ENCODE measurements at regions not wholly inside any gene's neighbourhood (a gene's known extent, or its start where the extent isn't known, plus 50 kb on each side); places are given as distances from the start of the nearest gene placed in this dataset.

DNA sequence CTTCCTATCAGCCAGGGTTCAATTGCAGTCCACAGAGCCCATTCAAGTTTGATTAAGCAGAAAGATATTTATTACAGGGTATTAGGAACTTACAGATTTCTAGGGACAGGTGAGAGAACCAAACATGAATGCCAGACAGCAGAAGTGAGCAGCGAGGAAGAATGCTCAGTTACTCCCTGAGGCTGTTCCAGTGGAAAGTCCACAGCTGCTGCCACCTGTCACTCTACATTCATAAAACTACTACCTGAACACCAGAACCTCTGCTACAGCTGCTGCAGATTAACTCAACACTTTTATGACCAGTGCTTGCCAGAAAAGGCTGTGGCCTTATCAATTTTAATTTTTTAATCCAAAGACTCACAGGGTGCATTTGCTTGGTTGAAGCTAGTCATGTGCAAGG lies 325.4 kb upstream of the ONECUT1 start:
- DNase-seq (ENCODE audit: low read depth): no peak
- no peak for TF ChIP-seq CTCF (IDR thresholded peaks at IDR 0.05; ENCODE audit: insufficient read depth, low read depth, low read length, missing control alignments)
- no peak overlapping the region for H3K4me3 ChIP-seq (ENCODE audit: low read length)

- no peak for TF ChIP-seq CTCF (IDR thresholded peaks at IDR 0.05; ENCODE audit: insufficient read depth, low read depth, low read length, missing control alignments)
- H3K4me3 ChIP-seq (ENCODE audit: low read length): no peak overlapping the region
- no peak for DNase-seq (ENCODE audit: low read depth)
These were observed 324.8 kb upstream of the ONECUT1 start for GRCh38 chr15:53114960-53115359.

DNA sequence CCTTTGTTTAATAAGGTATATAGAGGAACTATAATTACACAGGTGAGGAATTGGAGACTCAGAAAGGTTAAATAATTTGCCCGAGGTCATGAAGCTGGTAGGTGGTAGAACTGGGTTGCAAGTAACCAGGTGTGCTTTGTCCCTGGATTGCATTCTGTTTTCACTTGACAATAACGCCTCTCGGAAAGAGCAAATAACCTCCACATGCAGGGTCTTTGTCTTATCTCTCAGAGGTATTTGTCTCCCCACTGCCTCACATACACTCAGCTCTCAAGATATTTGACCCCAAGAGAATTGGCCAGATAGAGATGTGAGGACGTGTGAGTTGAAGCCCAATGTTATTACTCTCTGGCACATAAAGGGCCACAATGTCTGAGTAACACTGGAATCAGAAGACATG lies 320.9 kb upstream of the ONECUT1 start:
- H3K4me3 ChIP-seq (ENCODE audit: low read length): no peak overlapping the region
- TF ChIP-seq CTCF (IDR thresholded peaks at IDR 0.05; ENCODE audit: insufficient read depth, low read depth, low read length, missing control alignments): no peak
- no peak for DNase-seq (ENCODE audit: low read depth)

- H3K4me3 ChIP-seq (ENCODE audit: low read length): no peak overlapping the region
- no peak for TF ChIP-seq CTCF (IDR thresholded peaks at IDR 0.05; ENCODE audit: insufficient read depth, low read depth, low read length, missing control alignments)
- DNase-seq (ENCODE audit: low read depth): no peak
These were observed 318.2 kb upstream of the ONECUT1 start for GRCh38 chr15:53108319-53108718.

DNA sequence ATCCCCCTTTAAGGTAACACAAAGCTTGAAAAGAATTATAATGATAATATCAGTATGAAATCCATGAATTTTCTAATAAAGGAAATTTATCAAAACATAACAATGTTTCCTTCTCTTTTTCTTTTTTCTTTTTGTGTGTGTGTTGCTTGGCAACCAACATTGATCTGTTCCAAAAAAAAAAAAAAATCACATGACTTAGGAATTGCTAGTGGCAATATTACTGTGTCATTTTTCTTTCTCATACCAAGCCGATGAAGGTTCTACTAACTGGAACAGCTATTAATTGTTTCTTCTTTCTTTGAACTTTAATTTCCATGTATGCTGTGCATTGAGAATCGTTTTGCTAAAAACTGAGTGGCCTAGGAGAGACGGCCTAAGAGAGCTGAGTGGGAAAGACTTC lies 317.7 kb upstream of the ONECUT1 start:
- DNase-seq (ENCODE audit: low read depth): no peak
- TF ChIP-seq CTCF (IDR thresholded peaks at IDR 0.05; ENCODE audit: insufficient read depth, low read depth, low read length, missing control alignments): no peak
- no peak overlapping the region for H3K4me3 ChIP-seq (ENCODE audit: low read length)

DNA sequence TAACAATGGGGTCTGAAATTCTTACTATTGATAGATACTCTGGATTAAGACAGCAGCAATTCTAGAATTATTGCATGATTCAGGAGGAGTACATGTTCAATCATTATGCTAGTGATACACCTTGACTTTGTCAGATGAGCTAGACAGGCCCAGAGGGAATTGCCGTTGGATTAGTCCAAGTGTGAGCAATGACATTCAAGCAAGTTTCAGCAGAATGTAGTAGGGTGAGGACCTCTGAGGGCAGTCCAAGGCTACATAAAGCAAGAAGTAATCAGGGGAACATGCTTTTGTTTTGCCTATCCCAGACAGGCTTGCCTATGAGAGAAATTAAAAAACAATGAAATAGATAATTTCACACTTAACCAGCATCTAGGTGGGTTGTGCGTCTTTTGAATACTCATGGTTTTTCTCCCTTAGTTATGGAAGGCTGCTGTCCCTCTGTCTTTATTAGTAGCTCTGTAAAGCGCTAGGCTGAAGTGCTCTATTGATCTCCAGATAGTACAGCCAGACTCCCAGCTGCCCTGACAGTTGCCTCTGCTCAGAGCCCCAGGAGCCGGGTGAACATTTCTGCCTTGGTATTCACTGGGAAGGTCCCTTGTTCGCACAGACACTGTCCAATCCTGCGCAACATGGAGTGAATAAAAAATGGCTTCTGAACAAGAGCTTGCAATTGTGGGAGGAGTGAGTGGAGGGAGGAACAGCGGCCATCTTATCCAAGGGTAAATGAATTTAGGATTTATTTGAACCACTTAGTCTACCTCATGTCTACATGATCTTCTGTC lies 316.6 kb upstream of the ONECUT1 start:
- no peak for DNase-seq (ENCODE audit: low read depth)
- TF ChIP-seq CTCF (IDR thresholded peaks at IDR 0.05; ENCODE audit: insufficient read depth, low read depth, low read length, missing control alignments): no peak
- H3K4me3 ChIP-seq (ENCODE audit: low read length): no peak overlapping the region

DNA sequence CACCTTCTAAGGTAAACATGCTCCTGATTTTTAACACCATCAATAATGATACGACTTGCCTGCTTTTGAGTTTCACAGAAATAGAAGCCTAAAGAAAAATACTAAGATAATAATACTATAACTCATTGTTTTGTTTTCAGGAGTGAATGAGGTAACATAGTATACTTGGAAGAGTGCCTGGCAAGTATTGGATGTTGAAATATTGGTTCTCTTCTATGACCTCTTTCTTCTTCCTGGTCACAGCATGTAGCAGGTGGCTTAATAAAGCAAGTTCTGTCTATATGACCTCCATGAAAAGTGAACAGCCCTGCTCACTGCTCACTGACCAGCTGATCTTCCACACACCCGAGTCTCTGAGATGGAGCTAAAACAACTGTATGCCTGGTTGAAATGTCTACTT lies 312.3 kb upstream of the ONECUT1 start:
- no peak for DNase-seq (ENCODE audit: low read depth)
- H3K4me3 ChIP-seq (ENCODE audit: low read length): no peak overlapping the region
- TF ChIP-seq CTCF (IDR thresholded peaks at IDR 0.05; ENCODE audit: insufficient read depth, low read depth, low read length, missing control alignments): no peak

Measured in epithelial cell of esophagus (primary cell).